Calu3 (cell line): ENCODE measurements at regions not wholly inside any gene's neighbourhood (a gene's known extent, or its start where the extent isn't known, plus 50 kb on each side); places are given as distances from the start of the nearest gene placed in this dataset.

Source experiments
- BruUV-seq: library from RNA; stranded (reverse); fragments of 400-500 nt; replicated peaks from 2 replicates; lab custom pipeline; 2021; lab: Mats Ljungman, UMichigan
- CTCF ChIA-PET: fragments of 300-600 bp; sonication (Branson Sonifier 250); formaldehyde crosslinking; loops from one replicate; lab custom pipeline; 2022; ENCODE audit warnings: antibody characterized with exemption; lab: Charles Lee
- DNase-seq: peaks from one replicate; pipeline ENCODE4 v3.0.0; 2022
- H3K27ac Mint-ChIP-seq: one replicate; pipeline ENCODE4 v1.8.0; 2022; ENCODE audit warnings: mixed read lengths; ENCODE audit not compliant: unreplicated experiment
- H3K27me3 Mint-ChIP-seq: one replicate; pipeline ENCODE4 v1.8.0; 2022; ENCODE audit warnings: mixed read lengths; ENCODE audit not compliant: unreplicated experiment
- H3K36me3 Mint-ChIP-seq: one replicate; pipeline ENCODE4 v1.8.0; 2022; ENCODE audit warnings: mild to moderate bottlenecking, moderate library complexity, mixed read lengths; ENCODE audit not compliant: insufficient read depth, unreplicated experiment
- H3K4me1 Mint-ChIP-seq: one replicate; pipeline ENCODE4 v1.8.0; 2022; ENCODE audit warnings: mild to moderate bottlenecking, low read depth, mixed read lengths; ENCODE audit not compliant: unreplicated experiment
- H3K4me3 Mint-ChIP-seq: one replicate; pipeline ENCODE4 v1.8.0; 2022; ENCODE audit warnings: mild to moderate bottlenecking, low read depth, moderate library complexity, mixed read lengths; ENCODE audit not compliant: unreplicated experiment
- H3K9me3 Mint-ChIP-seq: one replicate; pipeline ENCODE4 v1.8.0; 2022; ENCODE audit warnings: low read depth, mixed read lengths; ENCODE audit not compliant: unreplicated experiment
- CTCF ChIP-seq: fragments of 200-600 bp; IDR thresholded peaks from one replicate; pipeline ENCODE4 v1.8.0; 2022; ENCODE audit warnings: antibody characterized with exemption; ENCODE audit not compliant: unreplicated experiment
- intact Hi-C: fragments of 100-400 bp; cut with micrococcal nuclease; formaldehyde crosslinking; loops from one replicate; pipeline ENCODE4 v1.10.0; 2022; ENCODE audit not compliant: unreplicated experiment

DNA sequence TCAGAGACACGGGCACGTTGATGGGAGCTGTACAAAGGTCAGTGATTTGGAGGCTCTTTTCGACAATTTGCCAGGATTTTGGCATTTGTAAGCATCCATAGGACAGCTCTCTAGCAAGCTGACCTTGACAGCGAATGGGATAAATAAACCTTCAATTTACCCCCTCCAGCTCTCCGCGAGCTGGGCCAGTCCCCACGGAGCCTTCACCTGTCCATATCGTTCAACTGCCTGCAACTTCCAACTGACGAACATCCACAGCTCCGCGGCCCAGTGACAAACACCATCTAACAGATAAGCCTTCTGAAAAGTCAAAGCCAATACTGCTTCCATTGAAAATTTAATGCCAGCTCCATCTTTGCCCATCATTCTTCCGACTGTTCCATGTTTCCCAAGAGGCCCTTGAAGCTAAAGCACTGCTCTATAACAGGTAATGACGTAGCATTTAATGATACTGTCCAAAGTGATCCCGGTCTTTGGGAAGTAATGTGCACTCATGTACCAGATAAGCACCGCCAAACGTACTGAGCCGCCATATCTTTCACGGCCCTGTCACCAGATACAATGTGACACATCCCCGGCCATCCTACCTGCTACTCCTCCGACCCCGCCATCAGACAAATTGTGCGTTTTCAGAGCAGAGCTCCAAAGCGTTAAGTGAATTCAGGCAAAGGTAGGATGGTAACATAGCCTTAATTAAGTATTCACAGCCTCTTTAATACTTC, 365.3 kb upstream of the ZNF507 start:
- Mint-ChIP-seq H3K27ac (no peak overlapping the region), H3K36me3 (no peaks in the 10 kb centered on the region), H3K4me1 (no peaks in the 10 kb centered on the region), H3K27me3 (no peaks in the 10 kb centered on the region), H3K4me3 (no peak overlapping the region), H3K9me3 (peaks cover 23% of the 10 kb centered on the region)
- intact Hi-C loops, result no loop called here
- BruUV-seq, result no TSS peak
- no peak for TF ChIP-seq CTCF
- no peak for DNase-seq
- CTCF ChIA-PET, result interaction anchor here (0.6 kb wide), 1 partner anchor 891 kb away, joined by 3 read pairs; no protein-coding TSS in a partner anchor

DNA sequence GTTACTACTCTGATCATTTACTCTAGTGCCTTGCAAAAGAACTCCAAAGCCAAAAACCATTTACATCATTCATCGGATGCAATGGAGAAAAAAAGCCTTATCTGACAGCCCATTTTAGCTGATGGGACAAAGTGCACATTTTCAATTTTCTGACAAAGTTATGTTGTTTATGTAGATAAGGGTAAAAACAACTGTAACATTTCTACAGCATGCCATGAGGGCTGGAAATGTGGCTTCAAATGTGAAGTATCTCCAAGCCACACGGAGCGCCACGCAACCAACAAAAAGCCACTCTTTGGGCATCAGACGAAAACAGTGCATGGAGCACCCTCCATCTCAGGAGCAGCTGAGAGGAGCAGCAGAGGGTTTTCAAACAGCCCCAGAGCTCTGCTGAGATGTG, 364.6 kb upstream of the ZNF507 start:
- Mint-ChIP-seq H3K4me1 (no peaks in the 10 kb centered on the region), H3K4me3 (no peak overlapping the region), H3K9me3 (peaks cover 22% of the 10 kb centered on the region), H3K27me3 (no peaks in the 10 kb centered on the region), H3K36me3 (no peaks in the 10 kb centered on the region), H3K27ac (no peak overlapping the region)
- no TSS peak for BruUV-seq
- CTCF ChIA-PET, result no interaction called here
- DNase-seq, result no peak
- intact Hi-C loops, result no loop called here
- TF ChIP-seq CTCF, result no peak

DNA sequence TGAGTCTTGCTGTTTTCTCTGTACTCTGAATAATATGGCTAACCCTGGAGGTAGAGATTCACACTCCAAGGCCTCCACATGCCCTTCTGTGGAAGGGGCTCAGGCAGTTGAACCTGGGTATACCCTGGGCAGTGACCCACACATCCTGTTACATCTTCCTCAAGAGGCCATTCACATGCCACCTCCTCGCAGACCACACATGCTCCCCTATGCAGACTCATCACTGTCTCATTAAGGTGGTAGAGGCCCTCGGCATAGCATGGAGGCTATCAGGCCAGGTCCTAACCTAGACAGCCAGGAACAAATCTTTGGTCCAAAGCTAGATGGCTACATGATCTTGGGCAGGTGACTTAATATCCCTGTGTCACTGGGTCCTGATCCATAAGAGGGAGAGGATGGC, 363.9 kb upstream of the ZNF507 start:
- Mint-ChIP-seq H3K36me3 (no peaks in the 10 kb centered on the region), H3K9me3 (peaks cover 20% of the 10 kb centered on the region), H3K27me3 (no peaks in the 10 kb centered on the region), H3K27ac (no peak overlapping the region), H3K4me1 (no peaks in the 10 kb centered on the region), H3K4me3 (no peak overlapping the region)
- DNase-seq, result no peak
- no TSS peak for BruUV-seq
- no peak for TF ChIP-seq CTCF
- CTCF ChIA-PET, result no interaction called here
- intact Hi-C loops, result no loop called here

DNA sequence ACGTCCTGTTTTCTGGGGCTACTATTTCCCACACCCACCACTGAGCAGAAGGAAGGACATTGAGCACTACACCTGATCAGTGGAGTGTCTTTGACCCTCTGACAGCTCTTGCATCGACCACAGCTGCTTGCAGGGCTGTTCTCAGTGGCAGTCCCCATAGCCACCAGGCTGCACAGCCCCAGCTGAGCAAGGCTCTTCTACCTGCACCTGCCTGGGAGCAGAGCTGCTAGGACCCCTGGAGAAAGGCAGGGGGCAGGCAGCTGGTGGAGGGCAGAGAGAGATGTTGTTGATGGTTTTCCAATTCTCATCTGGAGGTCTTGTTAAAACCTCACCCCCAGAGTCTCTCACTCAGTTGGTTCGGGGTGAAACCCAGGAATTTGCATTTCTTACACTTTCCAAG, 361.8 kb upstream of the ZNF507 start:
- peaks cover 21% of the 10 kb centered on the region for H3K9me3 Mint-ChIP-seq
- DNase-seq, result no peak
- H3K4me1 Mint-ChIP-seq, result no peaks in the 10 kb centered on the region
- H3K27ac Mint-ChIP-seq, result no peak overlapping the region
- no TSS peak for BruUV-seq
- H3K27me3 Mint-ChIP-seq, result no peaks in the 10 kb centered on the region
- TF ChIP-seq CTCF, result no peak
- CTCF ChIA-PET, result no interaction called here
- no peak overlapping the region for H3K4me3 Mint-ChIP-seq
- intact Hi-C loops, result no loop called here
- no peaks in the 10 kb centered on the region for H3K36me3 Mint-ChIP-seq
